Myocyte (in vitro differentiated cells): ENCODE measurements at regions not wholly inside any gene's neighbourhood (a gene's known extent, or its start where the extent isn't known, plus 50 kb on each side); places are given as distances from the start of the nearest gene placed in this dataset.
"Not testable (repeated sequence)": the region's sequence is repeated elsewhere in the genome, so short reads cannot be mapped to it uniquely, and the experiment has no call there.

Experiments
- DNase-seq: peaks from one replicate; pipeline ENCODE4 v3.0.0-alpha.2; 2012; ENCODE audit warnings: low read depth

GRCh38 chr12:19763488-19763887, 324.2 kb downstream of the AEBP2 start:
- no peak for DNase-seq

GRCh38 chr12:19764408-19764807, 325.1 kb downstream of the AEBP2 start:
- DNase-seq, result no peak

GRCh38 chr12:19771858-19772257, 332.6 kb downstream of the AEBP2 start:
- no peak for DNase-seq

- DNase-seq, result no peak
Observed at GRCh38 chr12:19772776-19773175, 333.5 kb downstream of the AEBP2 start.

- DNase-seq, result no peak
Observed at GRCh38 chr12:19775241-19775640, 335.9 kb downstream of the AEBP2 start.

GRCh38 chr12:19775976-19776375, 336.7 kb downstream of the AEBP2 start:
- DNase-seq, result not testable (repeated sequence)

GRCh38 chr12:19778172-19778571, 338.9 kb downstream of the AEBP2 start:
- DNase-seq, result peak; percentile 7

GRCh38 chr12:19778797-19779196, 339.5 kb downstream of the AEBP2 start:
- DNase-seq, result no peak

- DNase-seq, result peak; percentile 25
Observed at GRCh38 chr12:19779395-19780056, 340.2 kb downstream of the AEBP2 start.

GRCh38 chr12:19780460-19780859, 341.2 kb downstream of the AEBP2 start:
- DNase-seq, result no peak

GRCh38 chr12:19783547-19784444, 344.5 kb downstream of the AEBP2 start:
- no peak for DNase-seq

- no peak for DNase-seq
Observed at GRCh38 chr12:19792028-19792427, 352.7 kb downstream of the AEBP2 start.

- DNase-seq, result no peak
Observed at GRCh38 chr12:19794116-19794515, 354.8 kb downstream of the AEBP2 start.

GRCh38 chr12:19799216-19799615, 359.9 kb downstream of the AEBP2 start:
- peak; percentile 28 for DNase-seq

GRCh38 chr12:19799895-19800602, 360.8 kb downstream of the AEBP2 start:
- no peak for DNase-seq

- no peak for DNase-seq
Observed at GRCh38 chr12:19800884-19801283, 361.6 kb downstream of the AEBP2 start.

- peak; percentile 50 for DNase-seq
Observed at GRCh38 chr12:19801941-19802340, 362.6 kb downstream of the AEBP2 start.

- DNase-seq, result no peak
Observed at GRCh38 chr12:19802915-19803314, 363.6 kb downstream of the AEBP2 start.

- DNase-seq, result no peak
Observed at GRCh38 chr12:19804737-19805136, 365.4 kb downstream of the AEBP2 start.

GRCh38 chr12:19808371-19808770, 369.1 kb downstream of the AEBP2 start:
- no peak for DNase-seq

- DNase-seq, result no peak
Observed at GRCh38 chr12:19810213-19810612, 370.9 kb downstream of the AEBP2 start.

- DNase-seq, result no peak
Observed at GRCh38 chr12:19811922-19812321, 372.6 kb downstream of the AEBP2 start.
